HG02763 (cell line): ENCODE measurements at regions not wholly inside any gene's neighbourhood (a gene's known extent, or its start where the extent isn't known, plus 50 kb on each side); places are given as distances from the start of the nearest gene placed in this dataset.

ENCODE experiments used
- ATAC-seq: cut with Tn5 transposase; IDR thresholded peaks from one replicate; pipeline ENCODE4 v1.9.1; 2021; ENCODE audit warnings: mild to moderate bottlenecking, moderate library complexity; ENCODE audit not compliant: unreplicated experiment

DNA sequence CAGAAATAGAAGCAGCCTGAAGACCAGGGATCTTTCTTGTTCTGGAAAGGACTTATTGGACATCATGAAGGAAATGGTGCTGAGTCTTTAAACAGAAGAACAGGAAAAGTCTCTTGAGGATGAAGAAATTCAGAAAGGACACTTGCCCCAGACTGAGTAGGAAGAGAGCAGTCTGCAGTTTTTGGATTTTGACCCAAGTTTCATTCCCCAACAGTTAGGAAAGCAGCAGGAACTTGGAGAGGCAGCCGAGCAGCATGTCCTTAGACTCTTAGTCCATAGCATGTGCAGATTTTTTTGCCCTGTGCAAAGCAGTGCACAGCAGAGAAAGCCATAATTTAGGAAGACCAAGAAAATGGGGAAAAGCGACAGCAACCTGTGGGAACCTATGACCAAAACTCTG is 927.2 kb upstream of the AUTS2 start:
- no peak for ATAC-seq

DNA sequence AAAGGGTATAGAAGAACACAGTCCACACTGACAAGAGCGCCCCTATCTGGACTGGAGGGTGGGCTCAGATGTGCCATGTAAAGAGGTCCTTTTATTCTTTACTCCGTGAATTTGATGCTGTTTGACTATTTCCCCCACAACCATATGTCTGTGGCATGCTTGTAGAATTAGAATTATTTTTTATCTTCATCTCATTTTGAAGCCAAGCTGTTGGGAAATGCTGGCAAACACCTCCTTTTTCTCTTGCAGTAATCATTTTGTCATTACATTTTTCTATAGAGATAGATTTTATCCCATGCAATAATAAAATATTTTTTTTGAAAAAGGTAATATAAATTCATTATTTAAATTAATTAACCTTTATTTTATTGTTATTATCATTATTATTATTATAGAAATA is 926.6 kb upstream of the AUTS2 start:
- no peak for ATAC-seq

DNA sequence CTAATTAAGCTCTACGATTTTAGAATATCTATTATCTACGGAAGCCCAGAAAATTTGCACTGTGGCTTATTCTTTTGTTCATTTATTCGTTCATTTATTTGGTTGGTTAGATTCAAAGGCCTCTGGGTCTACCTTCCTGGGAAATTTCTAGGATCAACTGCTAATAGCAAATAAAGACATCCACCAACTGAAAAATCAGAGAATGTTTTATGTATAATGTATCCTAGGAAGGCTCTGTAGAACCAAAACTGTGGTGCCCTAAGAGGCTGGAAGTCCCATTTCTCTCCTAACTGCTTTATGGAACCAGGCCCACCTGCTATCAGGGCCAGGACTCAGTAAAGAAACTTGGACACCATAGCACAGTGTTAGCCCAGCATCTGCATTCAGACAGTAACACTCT is 923.4 kb upstream of the AUTS2 start:
- no peak for ATAC-seq

DNA sequence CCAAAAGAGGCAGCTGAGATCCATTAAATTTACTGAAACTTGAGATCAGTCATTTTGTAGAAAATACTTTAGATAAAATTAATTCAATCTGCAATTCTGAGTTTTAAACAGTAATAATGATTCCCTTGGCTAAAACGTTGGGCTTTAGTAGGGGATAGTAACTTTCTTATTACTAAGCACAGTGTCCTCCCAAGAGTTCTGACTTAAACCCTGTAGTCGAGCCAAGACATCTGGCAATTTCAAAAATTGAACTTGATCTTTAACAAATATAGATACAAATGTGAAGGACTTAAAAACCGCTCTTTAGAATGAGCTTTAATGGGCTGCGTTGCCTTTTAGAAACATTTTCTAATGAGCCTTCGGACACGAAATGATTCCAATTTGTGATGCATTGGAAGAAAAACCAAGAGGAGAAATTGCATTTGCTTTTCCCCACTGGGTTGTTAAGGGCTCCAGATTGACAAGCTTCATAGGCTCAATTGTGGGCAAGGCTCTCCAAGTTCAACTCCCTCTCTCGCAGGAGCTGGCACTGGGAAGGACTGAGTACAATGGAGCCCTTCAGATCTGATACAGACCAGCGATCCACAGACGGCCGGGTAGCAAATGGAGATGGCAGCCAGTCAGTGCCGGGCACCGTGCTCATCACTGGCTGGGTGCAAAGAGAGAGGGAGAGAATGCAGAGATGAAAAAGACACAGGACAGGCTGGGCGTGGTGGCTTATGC is 921.3 kb upstream of the AUTS2 start:
- ATAC-seq: no peak

DNA sequence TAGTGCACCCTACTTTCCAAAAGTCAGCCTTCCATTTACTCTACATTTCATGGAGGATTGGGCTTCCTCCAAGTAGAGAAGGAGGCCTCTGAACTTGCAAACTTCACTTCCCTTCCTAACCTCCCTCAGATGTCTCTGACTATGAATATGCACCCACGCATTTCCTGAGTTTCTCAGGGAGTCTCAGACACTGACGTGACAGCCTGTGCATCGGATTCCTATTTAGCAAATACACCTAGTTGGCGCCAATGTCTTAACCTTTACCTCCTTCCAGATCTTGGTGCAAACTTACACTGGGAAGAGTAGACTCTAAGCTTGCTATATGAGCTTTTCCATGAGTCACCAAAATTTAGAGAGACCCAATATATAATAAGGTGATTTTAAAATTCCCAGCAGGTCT is 920.1 kb upstream of the AUTS2 start:
- ATAC-seq: no peak

DNA sequence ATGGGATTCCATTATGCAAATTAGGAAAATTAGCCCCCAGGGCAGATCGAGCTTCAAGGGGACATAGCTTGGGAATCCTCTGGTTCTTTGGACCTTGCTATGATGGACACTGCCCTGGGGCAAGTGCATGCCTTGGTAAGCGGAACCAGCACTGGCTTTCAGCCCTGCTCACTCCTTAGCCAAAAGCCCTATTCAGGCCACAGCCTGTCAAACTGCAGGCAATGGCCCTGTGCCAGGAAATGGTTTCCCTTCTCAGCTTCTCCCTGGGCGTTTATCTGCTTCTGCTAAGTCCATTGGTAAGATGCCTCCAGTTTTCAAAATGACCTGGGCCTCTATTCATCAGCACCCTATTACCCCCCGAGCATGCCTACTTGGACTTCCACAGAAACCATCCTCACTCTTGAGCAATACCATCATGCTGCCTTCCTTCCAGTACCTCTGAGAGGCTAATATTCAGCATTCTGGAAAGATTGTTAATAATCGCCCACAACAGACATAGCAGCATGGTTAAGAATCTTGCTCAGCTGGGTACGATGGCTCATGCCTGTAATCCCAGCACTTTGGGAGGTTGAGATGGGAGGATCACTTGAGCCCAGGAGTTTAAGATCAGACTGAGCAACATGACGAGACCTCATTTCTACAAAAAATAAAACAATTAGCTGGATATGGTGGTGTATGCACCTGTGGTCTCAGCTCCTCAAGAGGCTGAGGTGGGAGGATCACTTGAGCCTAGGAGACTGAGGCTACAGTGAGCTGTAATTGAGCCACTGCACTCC is 918.6 kb upstream of the AUTS2 start:
- ATAC-seq: no peak

DNA sequence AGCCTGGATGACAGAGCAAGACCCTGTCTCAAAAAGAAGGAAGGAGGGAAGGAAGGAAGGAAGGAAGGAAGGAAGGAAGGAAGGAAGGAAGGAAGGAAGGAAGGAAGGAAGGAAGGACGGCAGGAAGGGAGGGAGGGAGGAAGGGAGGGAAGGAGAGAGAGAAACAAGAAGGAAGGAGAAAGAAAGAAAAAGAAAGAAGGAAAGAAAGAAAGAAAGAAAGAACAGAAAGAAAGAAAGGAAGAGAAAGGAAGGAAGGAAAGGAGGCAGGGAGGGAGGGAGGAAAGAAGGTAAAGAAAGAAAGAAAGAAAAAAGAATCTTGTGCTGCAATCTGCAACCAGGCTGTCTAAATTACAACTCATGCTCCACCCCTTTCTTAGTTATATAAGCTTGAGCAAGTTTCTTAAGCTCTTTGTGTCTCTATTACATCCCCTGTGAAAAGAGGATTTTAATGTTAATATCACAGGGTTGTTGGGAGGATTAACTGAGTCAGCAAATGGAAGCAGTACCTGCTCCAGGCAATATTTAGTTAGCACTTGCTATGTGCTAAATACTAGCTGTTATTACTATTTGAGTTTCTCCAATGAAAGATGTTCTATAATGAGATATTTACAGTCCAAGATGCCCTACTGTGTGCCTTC is 917.9 kb upstream of the AUTS2 start:
- no peak for ATAC-seq

DNA sequence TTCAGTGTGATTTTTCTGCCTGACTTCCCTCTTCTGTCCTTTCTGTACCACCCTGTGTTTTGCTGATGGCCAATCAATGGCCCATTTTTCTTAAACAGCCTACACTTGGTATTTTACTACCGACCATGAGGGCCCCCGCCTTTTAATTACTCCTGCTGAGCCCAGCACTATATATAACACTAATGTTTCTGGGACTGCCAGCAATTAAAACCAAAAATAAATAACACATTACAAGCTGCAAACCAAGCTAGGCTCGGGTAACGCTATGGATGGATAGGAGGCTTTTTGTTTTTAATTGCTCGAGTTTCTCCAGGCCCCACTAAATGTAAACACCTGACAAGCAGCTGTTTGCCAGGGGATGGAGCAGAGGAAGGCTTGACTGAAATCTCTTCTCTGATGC is 915.4 kb upstream of the AUTS2 start:
- no peak for ATAC-seq

DNA sequence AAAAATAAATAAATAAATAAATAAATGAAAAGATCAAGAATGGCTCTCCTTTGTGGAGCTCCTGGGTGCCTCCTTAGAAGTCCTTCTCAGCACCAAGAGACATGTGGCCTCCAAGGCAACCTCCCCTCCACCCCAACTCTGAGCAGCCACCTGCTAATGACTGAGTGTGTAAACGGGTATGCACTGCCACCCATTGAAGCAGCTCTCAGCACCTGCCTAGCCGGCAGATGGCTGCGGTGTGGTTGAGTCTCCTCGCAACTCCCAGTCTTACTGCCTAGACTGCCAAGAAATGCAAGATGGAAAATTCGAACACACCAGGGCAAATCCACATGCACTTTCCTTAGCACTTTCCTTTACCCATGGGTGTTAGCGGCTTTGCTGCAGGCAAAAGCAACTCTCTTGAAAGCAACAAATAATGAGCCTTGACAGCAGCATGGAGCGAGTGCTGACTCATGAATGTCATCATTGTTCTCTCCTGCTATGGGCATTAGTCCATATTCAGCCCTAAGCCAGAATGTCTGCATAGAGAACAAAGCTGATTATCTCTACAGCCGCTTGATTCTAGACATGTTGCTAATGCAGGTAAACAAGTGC is 913.9 kb upstream of the AUTS2 start:
- no peak for ATAC-seq

DNA sequence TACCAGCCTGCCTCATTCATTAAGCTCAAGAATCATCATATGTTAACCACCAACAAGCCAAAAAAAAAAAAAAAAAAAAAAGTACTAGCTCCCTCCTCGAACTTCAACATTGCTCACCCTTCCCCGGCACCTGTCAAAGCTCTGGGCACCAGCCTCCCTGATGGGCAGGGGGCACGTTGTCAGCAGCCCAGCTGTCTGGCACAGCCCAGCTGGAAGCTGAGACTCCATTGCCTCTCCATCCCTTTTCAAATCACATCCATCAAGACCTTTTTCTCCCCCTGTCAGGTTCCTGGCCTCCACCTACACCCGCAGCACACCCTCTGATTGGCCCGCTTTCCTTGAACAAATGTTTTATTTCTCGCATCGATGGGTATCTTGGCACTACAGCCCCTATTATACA is 913.3 kb upstream of the AUTS2 start:
- no peak for ATAC-seq

DNA sequence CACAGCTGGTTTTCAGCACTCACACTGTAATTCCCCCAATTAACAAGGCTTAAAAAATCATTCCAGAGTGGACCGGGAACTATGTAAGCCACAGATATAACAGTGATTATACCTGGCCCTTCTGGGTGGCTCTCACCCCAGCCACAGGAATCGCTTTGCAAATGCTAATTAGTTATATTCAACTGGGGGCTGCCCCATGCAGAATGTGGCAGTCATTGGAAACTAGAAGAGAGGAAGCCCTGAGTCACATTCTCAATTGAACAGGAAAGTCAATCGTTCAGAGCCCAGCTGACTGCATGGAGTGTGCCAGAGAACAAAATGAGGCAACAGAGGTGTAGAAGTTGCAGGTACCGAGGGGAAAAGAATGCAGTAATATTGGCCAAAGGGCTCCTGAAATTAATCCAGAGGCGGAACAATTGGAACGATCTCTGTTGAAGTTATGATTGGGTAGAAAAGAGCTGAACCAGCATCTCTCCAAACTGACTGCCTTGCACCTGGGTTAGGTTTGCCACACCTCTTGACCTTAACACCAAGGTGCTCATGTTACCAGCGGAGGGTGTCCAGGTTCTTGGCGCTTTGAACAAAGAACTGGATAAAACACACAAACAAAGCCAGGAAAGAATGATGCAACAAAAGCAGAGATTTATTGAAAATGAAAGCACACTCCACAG is 909.7 kb upstream of the AUTS2 start:
- no peak for ATAC-seq

DNA sequence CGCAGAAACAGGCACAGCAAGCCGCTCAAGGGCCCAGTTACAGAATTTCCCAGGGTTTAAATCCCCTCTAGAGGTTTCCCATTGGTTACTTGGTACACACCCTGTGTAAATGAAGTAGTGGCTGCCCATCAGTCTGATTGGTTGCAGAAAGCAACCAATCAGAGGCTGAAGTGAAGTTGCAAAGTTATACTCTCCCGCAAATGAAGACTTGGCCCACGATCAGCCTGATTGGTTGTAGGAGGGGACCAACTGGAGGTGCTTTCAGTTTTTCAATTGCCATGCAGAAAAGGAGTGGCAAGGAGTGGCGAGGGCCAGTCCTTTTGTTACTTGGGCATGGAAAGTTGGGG is 909.2 kb upstream of the AUTS2 start:
- no peak for ATAC-seq

DNA sequence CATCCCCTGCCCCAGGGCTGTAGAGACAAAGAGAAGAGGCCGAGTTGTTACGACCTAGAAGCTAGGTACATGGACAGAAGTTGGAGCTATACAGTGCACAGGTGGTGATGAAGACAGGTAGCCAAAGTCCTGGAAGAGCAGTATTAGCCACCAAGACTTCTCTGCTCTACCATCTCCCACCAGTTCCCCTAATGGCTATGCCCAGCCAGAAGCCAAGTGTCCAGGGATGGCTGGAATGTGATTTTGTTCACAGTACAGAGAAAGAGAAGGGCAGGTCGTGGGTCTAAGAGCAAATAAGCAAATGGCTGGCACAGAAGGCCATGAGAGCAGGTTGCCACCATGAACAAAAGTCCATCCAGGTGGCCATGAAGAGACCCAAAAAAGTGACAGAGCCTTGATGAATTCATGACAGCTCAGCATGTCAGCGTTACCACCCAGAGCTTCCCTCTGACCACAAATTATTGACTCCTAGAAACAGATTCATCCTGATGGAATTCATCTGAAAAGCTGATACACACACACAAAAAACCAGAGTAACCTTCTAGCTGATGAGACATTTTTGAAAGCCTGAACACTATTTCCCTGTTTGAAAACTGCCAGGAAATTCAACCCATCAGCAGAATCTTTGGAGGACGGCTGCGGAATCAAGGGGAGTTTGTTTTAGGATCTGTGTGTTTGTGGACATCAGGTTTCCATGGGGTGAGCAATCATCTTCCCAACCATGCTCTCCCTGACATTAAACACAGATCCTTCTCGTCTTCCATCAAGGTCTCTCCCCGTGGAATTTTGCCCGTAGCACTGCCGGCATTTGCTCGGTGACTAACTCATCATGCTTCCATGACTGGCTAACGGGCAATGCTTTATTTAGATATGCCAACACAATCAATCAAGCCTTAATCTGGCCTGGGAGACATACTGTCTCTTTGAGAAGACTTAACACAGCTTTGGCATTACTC is 906.7 kb upstream of the AUTS2 start:
- ATAC-seq: no peak

DNA sequence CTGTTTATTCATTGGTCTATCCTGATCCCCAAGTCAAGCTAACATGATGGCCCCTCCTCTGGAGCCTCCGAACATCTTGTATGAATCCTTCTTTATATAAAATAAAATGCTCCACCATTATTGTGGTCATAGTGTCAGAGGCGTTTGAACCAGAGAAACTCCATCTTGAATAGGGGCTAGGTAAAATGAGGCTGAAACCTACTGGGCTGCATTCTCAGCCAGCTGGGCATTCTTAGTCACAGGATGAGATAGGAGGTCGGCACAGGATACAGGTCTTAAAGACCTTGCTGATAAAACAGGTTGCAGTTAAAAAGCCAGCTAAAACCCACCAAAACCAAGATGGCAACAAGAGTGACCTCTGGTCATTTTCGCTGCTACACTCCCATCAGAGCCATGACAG is 905.8 kb upstream of the AUTS2 start:
- no peak for ATAC-seq

DNA sequence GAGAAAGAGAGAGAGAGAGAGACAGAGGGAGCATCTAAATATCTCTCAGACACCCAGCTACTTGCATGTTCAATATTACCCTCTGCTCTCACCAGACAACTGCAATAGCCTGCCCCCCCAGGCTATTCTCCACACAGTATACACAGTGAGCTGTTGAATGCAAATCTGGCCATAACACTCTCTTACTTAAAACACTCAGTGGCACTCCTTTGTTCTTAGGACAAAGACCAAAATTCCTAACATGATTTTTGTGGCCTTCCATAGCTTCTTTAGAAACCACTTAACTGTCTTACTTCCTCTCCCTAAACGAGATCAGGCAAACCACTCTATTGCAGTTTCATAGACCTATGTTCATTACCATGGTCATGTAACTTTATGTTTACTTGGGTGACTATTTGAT is 903.6 kb upstream of the AUTS2 start:
- ATAC-seq: no peak

DNA sequence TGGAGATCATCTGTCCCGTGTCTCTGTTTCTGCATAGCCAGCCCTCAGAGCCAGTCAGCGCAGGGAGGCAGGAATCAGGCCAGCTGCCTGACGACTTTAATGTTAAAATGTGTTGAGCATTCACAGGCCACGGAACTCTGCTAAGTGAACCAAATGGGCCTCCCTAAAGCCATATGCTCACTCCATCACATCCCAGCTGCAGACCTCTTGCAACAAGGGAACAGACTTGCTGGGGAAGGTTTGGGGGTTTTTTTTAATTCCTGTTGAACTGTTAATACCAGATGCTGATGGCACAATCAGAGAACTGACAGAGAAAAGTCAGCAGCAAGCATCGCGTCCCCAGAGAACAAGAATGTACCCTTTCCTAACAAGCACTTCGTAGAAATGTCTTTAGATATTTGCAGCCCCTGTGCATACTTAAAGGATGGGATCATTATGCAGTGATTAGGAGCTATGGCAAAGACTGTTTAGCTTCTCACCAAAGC is 900.4 kb upstream of the AUTS2 start:
- no peak for ATAC-seq

DNA sequence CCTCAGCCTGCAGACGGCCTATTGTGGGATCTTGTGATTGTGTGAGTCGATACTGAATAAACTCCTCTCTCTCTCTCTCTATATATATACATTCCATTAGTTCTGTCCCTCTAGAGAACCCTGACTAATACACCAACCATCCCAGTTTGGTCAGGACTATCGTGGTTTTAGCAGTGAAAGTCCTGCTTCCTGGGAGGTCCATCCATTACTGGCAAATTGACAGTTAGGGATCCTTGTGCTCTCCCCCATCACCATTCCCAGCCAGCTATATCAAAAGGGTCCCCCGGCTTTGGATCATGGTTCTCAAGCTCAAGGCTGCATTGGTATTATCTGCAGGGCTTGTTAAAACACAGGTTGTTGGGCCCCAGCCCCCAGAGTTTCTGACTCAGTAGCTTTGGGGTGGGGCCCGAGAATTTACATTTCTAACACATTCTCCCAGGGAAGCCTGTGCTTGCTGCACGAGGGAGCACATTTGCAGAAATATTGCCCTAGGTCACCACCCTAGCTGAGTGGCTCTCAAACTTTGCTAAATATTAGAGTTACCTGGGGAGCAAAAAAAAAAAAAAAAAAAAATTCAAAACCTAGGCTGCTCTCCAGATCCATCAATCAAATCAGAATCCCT is 899.1 kb upstream of the AUTS2 start:
- no peak for ATAC-seq

DNA sequence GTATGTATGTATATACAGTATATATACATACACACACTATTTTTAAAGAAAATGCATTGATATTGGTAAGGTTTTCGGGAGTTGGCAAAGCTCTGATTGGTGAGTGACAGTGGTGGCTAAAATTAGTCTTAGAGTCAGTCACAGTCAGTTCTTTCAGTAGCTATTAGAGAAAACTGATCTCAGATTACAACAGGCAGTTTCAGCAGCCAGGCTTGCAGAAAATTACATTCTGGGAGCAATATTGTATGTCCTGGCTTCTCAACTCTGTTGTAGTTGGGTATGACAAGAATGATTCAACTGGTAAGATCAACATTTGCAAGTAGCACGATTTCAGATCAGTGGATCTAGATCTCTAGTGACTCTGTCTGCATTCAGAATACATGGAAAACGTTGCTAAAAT is 897.9 kb upstream of the AUTS2 start:
- ATAC-seq: no peak

DNA sequence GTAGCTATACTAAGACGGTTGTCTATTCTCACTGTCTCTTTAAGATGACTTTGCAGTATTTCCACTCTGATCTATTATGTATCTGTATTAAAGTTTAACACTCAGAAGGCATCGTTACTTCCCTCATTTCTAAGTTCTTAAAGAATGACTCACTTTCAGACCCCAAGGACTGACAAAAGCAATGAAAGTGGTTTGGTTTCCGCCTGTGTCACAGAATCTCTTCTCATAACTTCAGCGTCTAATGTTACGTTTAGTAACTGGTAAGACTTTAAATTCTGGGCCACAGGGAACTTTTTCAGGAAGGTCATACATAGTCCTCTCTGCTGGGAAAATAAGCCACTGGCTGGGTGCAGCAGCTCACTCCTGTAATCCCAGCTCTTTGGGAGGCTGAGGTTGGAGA is 892.0 kb upstream of the AUTS2 start:
- no peak for ATAC-seq

DNA sequence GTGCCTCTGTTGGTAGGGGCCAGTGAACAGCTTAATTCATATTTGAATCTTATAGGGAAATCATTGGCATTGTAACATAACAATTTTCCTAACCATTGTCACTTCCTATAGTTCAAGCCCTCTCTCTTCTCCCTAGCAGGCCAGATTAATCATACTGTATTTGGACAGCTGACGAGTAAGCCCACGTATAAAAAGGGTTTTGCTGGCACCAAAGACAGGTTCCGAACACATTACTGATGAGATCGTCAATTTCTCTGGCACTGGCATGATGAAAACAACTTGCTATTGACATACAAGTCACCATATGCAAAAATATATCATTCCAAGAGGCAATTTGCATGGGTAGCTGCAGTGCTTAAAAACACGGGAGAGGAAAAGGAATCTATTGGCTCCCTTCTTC is 891.1 kb upstream of the AUTS2 start:
- ATAC-seq: no peak
